Fibroblast of lung (primary cell): ENCODE measurements at regions not wholly inside any gene's neighbourhood (a gene's known extent, or its start where the extent isn't known, plus 50 kb on each side); places are given as distances from the start of the nearest gene placed in this dataset.

ENCODE experiments used
- DNase-seq, 2 donors: peaks; one replicate each; pipeline versions ENCODE4 v3.0.0 to v3.0.0-alpha.2; 2010; ENCODE audit warnings: low read depth in 2 of 2
- H2AFZ ChIP-seq: 2 replicates; pipeline ENCODE4 v1.5.1; 2012; ENCODE audit warnings: low read length, control low read depth, inconsistent platforms
- H3K27ac ChIP-seq: 2 replicates; pipeline ENCODE4 v1.5.1; 2011; ENCODE audit warnings: low read length, control low read depth; ENCODE audit not compliant: insufficient read depth
- H3K27me3 ChIP-seq: 2 replicates; pipeline ENCODE4 v1.5.1; 2011; ENCODE audit warnings: mild to moderate bottlenecking, low read length; ENCODE audit not compliant: control insufficient read depth, insufficient read depth
- H3K36me3 ChIP-seq: 2 replicates; pipeline ENCODE4 v1.5.1; 2011; ENCODE audit warnings: low read length; ENCODE audit not compliant: control insufficient read depth, insufficient read depth
- H3K4me1 ChIP-seq: 2 replicates; pipeline ENCODE4 v1.5.1; 2011; ENCODE audit warnings: low read length; ENCODE audit not compliant: control insufficient read depth, insufficient read depth; ENCODE audit errors: extremely low read depth
- H3K4me2 ChIP-seq: 2 replicates; pipeline ENCODE4 v1.5.1; 2011; ENCODE audit warnings: low read length, control low read depth; ENCODE audit not compliant: insufficient read depth; ENCODE audit errors: extremely low read depth
- H3K4me3 ChIP-seq, 4 experiments: fragments of 200-600 bp in 1 of 4; sonication (generic) in 1 of 4; replicated peaks in 1 of 4; 2 replicates each; pipeline ENCODE4 v1.5.1; 2011 to 2016; ENCODE audit warnings: low read length in 4 of 4, low read depth in 3 of 4, mild to moderate bottlenecking in 3 of 4, control low read depth in 2 of 4, inconsistent platforms in 1 of 4, mixed read lengths in 1 of 4; ENCODE audit not compliant: insufficient read depth in 1 of 4; ENCODE audit errors: control extremely low read depth in 1 of 4
- H3K79me2 ChIP-seq: 2 replicates; pipeline ENCODE4 v1.5.1; 2012; ENCODE audit warnings: mild to moderate bottlenecking, low read length, inconsistent platforms; ENCODE audit not compliant: control insufficient read depth, insufficient read depth
- H3K9ac ChIP-seq: 2 replicates; pipeline ENCODE4 v1.5.1; 2011; ENCODE audit warnings: mild to moderate bottlenecking, low read length, control low read depth; ENCODE audit not compliant: insufficient read depth
- H3K9me3 ChIP-seq: 2 replicates; pipeline ENCODE4 v1.5.1; 2012; ENCODE audit warnings: low read depth, low read length; ENCODE audit not compliant: control insufficient read depth, insufficient read depth
- H4K20me1 ChIP-seq: 2 replicates; pipeline ENCODE4 v1.5.1; 2011; ENCODE audit warnings: low read length; ENCODE audit not compliant: control insufficient read depth, insufficient read depth; ENCODE audit errors: extremely low read depth
- CTCF ChIP-seq, 2 donors: IDR thresholded peaks in 1 of 2; conservative IDR thresholded peaks in 1 of 2; 1 replicate in 1 of 2; 2 replicates in 1 of 2; pipeline ENCODE4 v1.5.1; 2011 to 2012; ENCODE audit warnings: low read length in 2 of 2, control low read depth in 1 of 2, inconsistent platforms in 1 of 2, low read depth in 1 of 2, mild to moderate bottlenecking in 1 of 2
- EZH2 ChIP-seq: IDR thresholded peaks from 2 replicates; pipeline ENCODE4 v1.5.1; 2012; ENCODE audit warnings: low read length, control low read depth, mild to moderate bottlenecking; ENCODE audit errors: missing control alignments

- Histone ChIP-seq H3K9me3 (no peaks in the 10 kb centered on the region), H3K4me2 (no peak overlapping the region), H3K4me3 (no peak overlapping the region), H4K20me1 (no peaks in the 10 kb centered on the region), H3K36me3 (no peaks in the 10 kb centered on the region), H3K27ac (no peak overlapping the region), H3K79me2 (no peaks in the 10 kb centered on the region), H3K4me1 (no peaks in the 10 kb centered on the region), H3K27me3 (no peaks in the 10 kb centered on the region), H2AFZ (no peak overlapping the region), H3K9ac (no peak overlapping the region)
- TF ChIP-seq EZH2 (no peak), CTCF (conservative IDR thresholded peaks at IDR 0.05 in 1 of 2, IDR thresholded peaks at IDR 0.05 in 1 of 2; ENCODE audit: low read depth in 1 of 2, low read length in 2 of 2) (no peak)
- no peak for DNase-seq
Observed at GRCh38 chr20:21804802-21805201, 99.3 kb downstream of the PAX1 start.

GRCh38 chr20:21801193-21801592 lies 95.7 kb downstream of the PAX1 start:
- Histone ChIP-seq H3K4me3 (no peak overlapping the region), H3K27ac (no peak overlapping the region), H3K4me1 (no peaks in the 10 kb centered on the region), H3K9me3 (no peaks in the 10 kb centered on the region), H3K9ac (no peak overlapping the region), H3K36me3 (no peaks in the 10 kb centered on the region), H3K27me3 (no peaks in the 10 kb centered on the region), H4K20me1 (no peaks in the 10 kb centered on the region), H2AFZ (no peak overlapping the region), H3K4me2 (no peak overlapping the region), H3K79me2 (no peaks in the 10 kb centered on the region)
- TF ChIP-seq EZH2, result no peak
- TF ChIP-seq CTCF (conservative IDR thresholded peaks at IDR 0.05 in 1 of 2, IDR thresholded peaks at IDR 0.05 in 1 of 2; ENCODE audit: low read depth in 1 of 2, low read length in 2 of 2), result no peak
- DNase-seq, result no peak

- no peaks in the 10 kb centered on the region for H3K36me3 ChIP-seq
- H3K27me3 ChIP-seq, result no peaks in the 10 kb centered on the region
- TF ChIP-seq EZH2 (no peak), CTCF (conservative IDR thresholded peaks at IDR 0.05 in 1 of 2, IDR thresholded peaks at IDR 0.05 in 1 of 2; ENCODE audit: low read depth in 1 of 2, low read length in 2 of 2) (no peak)
- no peak overlapping the region for H2AFZ ChIP-seq
- H3K4me3 ChIP-seq, result no peak overlapping the region
- no peak overlapping the region for H3K4me2 ChIP-seq
- no peak overlapping the region for H3K9ac ChIP-seq
- H3K79me2 ChIP-seq, result no peaks in the 10 kb centered on the region
- H3K27ac ChIP-seq, result no peak overlapping the region
- H3K4me1 ChIP-seq, result no peaks in the 10 kb centered on the region
- no peaks in the 10 kb centered on the region for H4K20me1 ChIP-seq
- no peaks in the 10 kb centered on the region for H3K9me3 ChIP-seq
- no peak for DNase-seq
Observed at GRCh38 chr20:21798384-21798783, 92.9 kb downstream of the PAX1 start.
